K562 (cell line): ENCODE measurements at regions not wholly inside any gene's neighbourhood (a gene's known extent, or its start where the extent isn't known, plus 50 kb on each side); places are given as distances from the start of the nearest gene placed in this dataset.

Source experiments
- ATAC-seq: fragments of 200-7000 bp; cut with Tn5 transposase; 3 replicates; pipeline ENCODE4 v1.9.1; 2020; ENCODE audit warnings: moderate library complexity
- BruUV-seq: library from RNA; stranded (reverse); fragments of 400-500 nt; replicated peaks from 2 replicates; lab custom pipeline; 2021; lab: Mats Ljungman, UMichigan
- CTCF ChIA-PET: fragments of 300-600 bp; formaldehyde crosslinking; extraction: SDS; loops from one replicate; lab custom pipeline; 2021; ENCODE audit warnings: low intra/inter-chr PET ratio; lab: Yijun Ruan, JAX
- POLR2A ChIA-PET: fragments of 300-600, 350-650 bp; sonication (Branson Sonifier 250); formaldehyde crosslinking; extraction: SDS; loops from one replicate; lab custom pipeline; 2021; ENCODE audit warnings: antibody characterized with exemption, inconsistent platforms; lab: Yijun Ruan, JAX
- DNase-seq, 4 experiments: peaks; one replicate each; pipeline versions ENCODE4 v3.0.0 to v3.0.0-alpha.2; 2011 to 2018; ENCODE audit warnings: low spot score in 3 of 4, mixed read lengths in 3 of 4; ENCODE audit errors: extremely low read depth in 1 of 4
- FAIRE-seq: peaks from 2 replicates; lab custom pipeline; 2011; peaks lifted over from hg19 to GRCh38; lab: Jason Lieb, UNC
- H2AFZ ChIP-seq: 2 replicates; pipeline ENCODE4 v1.6.0; 2011; ENCODE audit warnings: low read depth, low read length, control low read depth, inconsistent platforms
- H3K27ac ChIP-seq: fragments of 200-600 bp; 3 replicates; pipeline ENCODE4 v1.8.0; 2011; ENCODE audit warnings: low read depth, mild to moderate bottlenecking, control low read depth, inconsistent platforms, low read length, moderate library complexity, mixed read lengths; ENCODE audit errors: extremely low read depth
- H3K27me3 ChIP-seq, 2 experiments: fragments of 300-600 bp in 1 of 2; 2 replicates in 1 of 2; 3 replicates in 1 of 2; pipeline versions ENCODE4 v1.6.0 to v1.8.0; 2011; ENCODE audit warnings: inconsistent platforms in 2 of 2, low read length in 2 of 2, mild to moderate bottlenecking in 1 of 2, mixed read lengths in 1 of 2, moderate library complexity in 1 of 2; ENCODE audit not compliant: control insufficient read depth in 2 of 2, insufficient read depth in 2 of 2
- H3K36me3 ChIP-seq: fragments of 300-600 bp; 3 replicates; pipeline ENCODE4 v1.8.0; 2011; ENCODE audit warnings: mild to moderate bottlenecking, low read length, inconsistent platforms; ENCODE audit not compliant: control insufficient read depth, insufficient read depth
- H3K4me1 ChIP-seq, 2 experiments: fragments of 200-600 bp in 1 of 2; replicated peaks in 1 of 2; 2 replicates in 1 of 2; 3 replicates in 1 of 2; pipeline versions ENCODE4 v1.5.1 to v1.8.0; 2011; ENCODE audit warnings: inconsistent platforms in 2 of 2, low read length in 2 of 2, mild to moderate bottlenecking in 1 of 2, mixed read lengths in 1 of 2, moderate library complexity in 1 of 2; ENCODE audit not compliant: control insufficient read depth in 2 of 2, insufficient read depth in 2 of 2
- H3K4me2 ChIP-seq: 2 replicates; pipeline ENCODE4 v1.6.1; 2011; ENCODE audit warnings: low read length, control low read depth, inconsistent platforms, mixed read lengths; ENCODE audit not compliant: insufficient read depth
- H3K4me3 ChIP-seq: fragments of 200-600 bp; sonication (generic), shearing (Covaris generic); 2 replicates; pipeline ENCODE4 v1.5.1; 2016; ENCODE audit warnings: control low read depth, inconsistent platforms
- H3K79me2 ChIP-seq: fragments of 200-600 bp; 3 replicates; pipeline ENCODE4 v1.8.0; 2011; ENCODE audit warnings: low read length, inconsistent platforms; ENCODE audit not compliant: control insufficient read depth, insufficient read depth
- H3K9ac ChIP-seq, 2 experiments: 2 replicates each; pipeline versions ENCODE4 v1.6.0 to v1.6.1; 2011; ENCODE audit warnings: low read depth in 2 of 2, low read length in 2 of 2, control low read depth in 1 of 2, inconsistent platforms in 1 of 2, mild to moderate bottlenecking in 1 of 2, mixed read lengths in 1 of 2; ENCODE audit not compliant: insufficient read depth in 1 of 2
- H3K9me1 ChIP-seq: one replicate; pipeline ENCODE4 v1.6.0; 2011; ENCODE audit warnings: inconsistent platforms, mild to moderate bottlenecking, low read length, moderate library complexity; ENCODE audit not compliant: control insufficient read depth, insufficient read depth
- H3K9me3 ChIP-seq: replicated peaks from 2 replicates; pipeline ENCODE4 v1.5.1; 2011; ENCODE audit warnings: low read depth, low read length, inconsistent platforms; ENCODE audit not compliant: control insufficient read depth, insufficient read depth
- H4K20me1 ChIP-seq: replicated peaks from 2 replicates; pipeline ENCODE4 v1.6.1; 2011; ENCODE audit warnings: low read length, inconsistent platforms, mixed read lengths; ENCODE audit not compliant: control insufficient read depth, insufficient read depth
- CC2D1A ChIP-seq: fragments of 450-650 bp; IDR thresholded peaks from 2 replicates; pipeline ENCODE4 v1.6.1; 2017; ENCODE audit warnings: mild to moderate bottlenecking
- CREM ChIP-seq: IDR thresholded peaks from 2 replicates; pipeline ENCODE4 v1.6.1; 2014; ENCODE audit warnings: antibody characterized with exemption, low read depth
- FOXA1 ChIP-seq: fragments of 450-650 bp; IDR thresholded peaks from 2 replicates; pipeline ENCODE4 v1.6.1; 2016; ENCODE audit warnings: mild to moderate bottlenecking, borderline replicate concordance
- PHF20 ChIP-seq: fragments of 450-650 bp; IDR thresholded peaks from 2 replicates; pipeline ENCODE4 v1.6.1; 2018; ENCODE audit not compliant: partially characterized antibody
- RBFOX2 ChIP-seq: fragments of 200-400 bp; formaldehyde crosslinking; IDR thresholded peaks from 2 replicates; pipeline ENCODE4 v1.6.1; 2017; ENCODE audit warnings: low read depth, mild to moderate bottlenecking, low read length, moderate library complexity
- WGBS: fragments of 100-300 bp; shearing (Covaris generic); methylation state at CpG from one replicate; pipeline ENCODE4 v1.1.6; 2016; ENCODE audit warnings: low coverage, mixed read lengths; ENCODE audit not compliant: insufficient coverage; ENCODE audit errors: missing lambda C conversion rate; 5-methylcytosine and 5-hydroxymethylcytosine counted together
- in situ Hi-C: fragments of 300-500 bp; cut with MboI; formaldehyde crosslinking; loops from 4 replicates; pipeline ENCODE4 v1.15.0; 2018; ENCODE audit warnings: inconsistent platforms, mixed read lengths
- intact Hi-C: fragments of 100-400 bp; cut with micrococcal nuclease; formaldehyde crosslinking; loops from 2 replicates; pipeline ENCODE4 v1.14.2; 2022
- TF ChIP-seq, protein P1 (sequence below): sonication (generic); formaldehyde crosslinking; IDR thresholded peaks from 2 replicates; pipeline ENCODE4 v1.9.0; 2022; ENCODE audit warnings: mild to moderate bottlenecking, missing genetic modification reagents
- TF ChIP-seq, protein P2 (sequence below), 2 experiments: fragments of 450-650 bp; IDR thresholded peaks; 2 replicates each; pipeline ENCODE4 v1.6.1; 2016; ENCODE audit warnings: mild to moderate bottlenecking in 2 of 2, borderline replicate concordance in 1 of 2, low read depth in 1 of 2, moderate library complexity in 1 of 2

DNA sequence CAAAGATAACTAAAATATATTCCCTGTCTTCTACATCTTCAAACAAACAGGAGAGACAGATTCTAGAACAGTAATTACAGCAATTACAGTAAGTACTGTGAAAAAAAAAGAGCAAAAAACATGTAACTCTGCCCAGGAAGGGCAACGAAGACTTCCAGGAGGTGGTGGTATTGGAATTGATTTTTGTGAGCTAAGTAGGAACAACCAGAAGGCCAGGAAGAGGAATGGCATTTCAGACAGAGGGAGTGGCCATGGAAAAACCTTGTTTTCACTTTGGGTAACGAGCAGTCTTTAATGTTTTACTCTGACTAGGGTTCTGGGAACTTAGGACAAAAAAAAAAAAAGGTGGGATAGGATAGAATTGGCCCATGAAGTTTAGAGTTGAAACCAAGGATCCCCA, 196.3 kb upstream of the PLEKHG7 start:
- ChIA-PET CTCF (interaction anchor here (0.6 kb wide), 1 partner anchor 920 kb away, joined by 3 read pairs; no protein-coding TSS in a partner anchor), POLR2A (no interaction called here)
- no peaks in the 10 kb centered on the region for H3K4me1 ChIP-seq
- H3K9me3 ChIP-seq: no peaks in the 10 kb centered on the region
- peak overlapping the region; percentile 51 for H2AFZ ChIP-seq
- no peak overlapping the region for H3K27ac ChIP-seq
- no peaks in the 10 kb centered on the region for H3K27me3 ChIP-seq
- H3K9me1 ChIP-seq: no peaks in the 10 kb centered on the region
- no peak for DNase-seq
- FAIRE-seq: no peak
- H3K4me2 ChIP-seq: no peak overlapping the region
- no peaks in the 10 kb centered on the region for H4K20me1 ChIP-seq
- BruUV-seq: no TSS peak
- no peak overlapping the region for H3K4me3 ChIP-seq
- H3K9ac ChIP-seq: no peak overlapping the region
- WGBS: 30% methylated on average over 2 of the region's 2 CpGs
- no peak for ATAC-seq
- intact Hi-C loops (no loop called here), in situ Hi-C loops (no loop called here)
- H3K79me2 ChIP-seq: no peaks in the 10 kb centered on the region
- H3K36me3 ChIP-seq: no peaks in the 10 kb centered on the region
- TF ChIP-seq CREM: no peak
- no peak for TF ChIP-seq RBFOX2
- no peak for TF ChIP-seq CC2D1A
- TF ChIP-seq PHF20: no peak
- TF ChIP-seq FOXA1: no peak
- TF ChIP-seq, protein P1, sequence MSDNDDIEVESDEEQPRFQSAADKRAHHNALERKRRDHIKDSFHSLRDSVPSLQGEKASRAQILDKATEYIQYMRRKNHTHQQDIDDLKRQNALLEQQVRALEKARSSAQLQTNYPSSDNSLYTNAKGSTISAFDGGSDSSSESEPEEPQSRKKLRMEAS (CRISPR knock-in tag): no peak
- TF ChIP-seq, protein P2, sequence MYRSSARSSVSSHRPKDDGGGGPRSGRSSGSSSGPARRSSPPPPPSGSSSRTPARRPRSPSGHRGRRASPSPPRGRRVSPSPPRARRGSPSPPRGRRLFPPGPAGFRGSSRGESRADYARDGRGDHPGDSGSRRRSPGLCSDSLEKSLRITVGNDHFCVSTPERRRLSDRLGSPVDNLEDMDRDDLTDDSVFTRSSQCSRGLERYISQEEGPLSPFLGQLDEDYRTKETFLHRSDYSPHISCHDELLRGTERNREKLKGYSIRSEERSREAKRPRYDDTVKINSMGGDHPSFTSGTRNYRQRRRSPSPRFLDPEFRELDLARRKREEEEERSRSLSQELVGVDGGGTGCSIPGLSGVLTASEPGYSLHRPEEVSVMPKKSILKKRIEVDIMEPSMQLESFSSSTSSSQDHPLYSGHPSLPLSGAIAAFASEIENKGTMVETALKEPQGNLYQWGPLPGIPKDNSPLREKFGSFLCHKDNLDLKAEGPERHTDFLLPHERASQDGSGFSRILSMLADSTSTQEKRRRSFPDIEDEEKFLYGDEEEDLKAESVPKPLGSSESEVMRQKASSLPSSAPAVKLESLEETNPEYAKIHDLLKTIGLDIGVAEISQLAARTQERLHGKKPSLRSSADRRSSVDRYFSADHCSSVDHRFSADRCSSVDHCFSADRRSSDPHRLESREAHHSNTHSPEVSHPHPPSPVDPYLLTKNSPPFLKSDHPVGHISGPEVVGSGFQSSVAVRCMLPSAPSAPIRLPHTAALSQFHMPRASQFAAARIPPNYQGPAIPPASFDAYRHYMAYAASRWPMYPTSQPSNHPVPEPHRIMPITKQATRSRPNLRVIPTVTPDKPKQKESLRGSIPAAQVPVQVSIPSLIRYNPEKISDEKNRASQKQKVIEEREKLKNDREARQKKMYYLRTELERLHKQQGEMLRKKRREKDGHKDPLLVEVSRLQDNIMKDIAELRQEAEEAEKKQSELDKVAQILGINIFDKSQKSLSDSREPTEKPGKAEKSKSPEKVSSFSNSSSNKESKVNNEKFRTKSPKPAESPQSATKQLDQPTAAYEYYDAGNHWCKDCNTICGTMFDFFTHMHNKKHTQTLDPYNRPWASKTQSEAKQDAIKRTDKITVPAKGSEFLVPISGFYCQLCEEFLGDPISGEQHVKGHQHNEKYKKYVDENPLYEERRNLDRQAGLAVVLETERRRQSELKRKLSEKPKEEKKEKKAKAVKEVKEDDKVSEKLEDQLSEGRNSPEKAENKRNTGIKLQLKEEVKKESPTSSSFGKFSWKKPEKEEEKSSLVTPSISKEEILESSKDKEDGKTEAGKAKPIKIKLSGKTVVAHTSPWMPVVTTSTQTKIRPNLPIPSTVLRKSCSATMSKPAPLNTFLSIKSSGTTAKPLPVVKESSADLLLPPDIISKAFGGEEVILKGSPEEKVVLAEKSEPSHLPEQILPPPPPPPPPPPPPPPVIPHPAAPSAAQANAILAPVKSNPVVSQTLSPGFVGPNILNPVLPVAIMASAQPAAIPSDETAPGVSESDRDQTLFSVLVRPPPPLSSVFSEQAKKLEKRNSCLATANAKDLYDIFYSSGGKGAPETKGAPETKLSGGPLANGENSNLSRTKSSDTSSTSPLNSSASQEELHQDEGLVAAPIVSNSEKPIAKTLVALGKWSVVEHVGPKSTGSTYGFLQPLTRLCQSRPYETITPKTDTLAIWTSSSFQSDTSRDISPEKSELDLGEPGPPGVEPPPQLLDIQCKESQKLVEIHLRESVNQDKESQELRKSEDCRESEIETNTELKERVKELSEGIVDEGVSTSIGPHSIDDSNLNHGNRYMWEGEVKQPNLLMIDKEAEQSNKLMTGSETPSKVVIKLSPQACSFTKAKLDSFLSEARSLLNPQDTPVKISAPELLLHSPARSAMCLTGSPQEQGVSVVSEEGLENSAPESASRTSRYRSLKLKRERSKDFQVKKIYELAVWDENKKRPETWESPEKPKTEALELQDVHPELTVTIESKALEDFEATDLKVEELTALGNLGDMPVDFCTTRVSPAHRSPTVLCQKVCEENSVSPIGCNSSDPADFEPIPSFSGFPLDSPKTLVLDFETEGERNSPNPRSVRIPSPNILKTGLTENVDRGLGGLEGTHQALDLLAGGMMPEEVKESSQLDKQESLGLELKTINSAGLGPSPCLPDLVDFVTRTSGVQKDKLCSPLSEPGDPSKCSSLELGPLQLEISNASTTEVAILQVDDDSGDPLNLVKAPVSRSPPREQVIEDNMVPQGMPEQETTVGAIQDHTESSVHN (IDR thresholded peaks at IDR 0.05; ENCODE audit: borderline replicate concordance in 1 of 2, low read depth in 1 of 2): no peak
